GM23248 (cell line): ENCODE measurements at regions not wholly inside any gene's neighbourhood (a gene's known extent, or its start where the extent isn't known, plus 50 kb on each side); places are given as distances from the start of the nearest gene placed in this dataset.

Experiments used
- DNase-seq: peaks from one replicate; pipeline ENCODE4 v3.0.0-alpha.2; 2015
- H2AFZ ChIP-seq: fragments of 200-600 bp; sonication (generic); 2 replicates; pipeline ENCODE4 v1.6.1; 2016; ENCODE audit warnings: antibody characterized with exemption
- H3F3A ChIP-seq: fragments of 200-600 bp; sonication (generic); 2 replicates; pipeline ENCODE4 v1.6.1; 2016; ENCODE audit warnings: mild to moderate bottlenecking, antibody characterized with exemption, mixed run types; ENCODE audit not compliant: insufficient read depth
- H3K27ac ChIP-seq: fragments of 200-600 bp; sonication (generic); 2 replicates; pipeline ENCODE4 v1.5.1; 2016; ENCODE audit warnings: mild to moderate bottlenecking
- H3K27me3 ChIP-seq: fragments of 200-600 bp; sonication (generic); replicated peaks from 2 replicates; pipeline ENCODE4 v1.6.1; 2016; ENCODE audit warnings: mild to moderate bottlenecking; ENCODE audit not compliant: insufficient read depth
- H3K36me3 ChIP-seq: fragments of 200-600 bp; sonication (generic); 2 replicates; pipeline ENCODE4 v1.6.1; 2016; ENCODE audit warnings: low read depth, mild to moderate bottlenecking
- H3K4me1 ChIP-seq: fragments of 200-600 bp; sonication (generic); 2 replicates; pipeline ENCODE4 v1.6.1; 2016; ENCODE audit warnings: mild to moderate bottlenecking; ENCODE audit not compliant: insufficient read depth
- H3K4me2 ChIP-seq: fragments of 200-600 bp; sonication (generic); one replicate; pipeline ENCODE4 v1.6.1; 2016; ENCODE audit warnings: mild to moderate bottlenecking; ENCODE audit not compliant: unreplicated experiment
- H3K4me3 ChIP-seq: fragments of 200-600 bp; sonication (generic); 2 replicates; pipeline ENCODE4 v1.5.1; 2016; ENCODE audit warnings: mild to moderate bottlenecking
- H3K79me2 ChIP-seq: fragments of 200-600 bp; sonication (generic); 2 replicates; pipeline ENCODE4 v1.6.1; 2016; ENCODE audit warnings: mild to moderate bottlenecking; ENCODE audit not compliant: insufficient read depth
- H3K9ac ChIP-seq: fragments of 200-600 bp; sonication (generic); 2 replicates; pipeline ENCODE4 v1.6.1; 2016; ENCODE audit warnings: mild to moderate bottlenecking
- H3K9me2 ChIP-seq: fragments of 200-600 bp; sonication (generic); 2 replicates; pipeline ENCODE4 v1.6.1; 2016; ENCODE audit warnings: mixed run types, mild to moderate bottlenecking, moderate library complexity; ENCODE audit not compliant: insufficient read depth
- H3K9me3 ChIP-seq: fragments of 200-600 bp; sonication (generic); one replicate; pipeline ENCODE4 v1.6.1; 2017; ENCODE audit warnings: low read depth
- H4K20me1 ChIP-seq: fragments of 200-600 bp; sonication (generic); 2 replicates; pipeline ENCODE4 v1.6.0; 2016; ENCODE audit not compliant: insufficient read depth
- EZH2 ChIP-seq: fragments of 200-600 bp; sonication (generic); IDR thresholded peaks from 2 replicates; pipeline ENCODE4 v1.6.1; 2018; ENCODE audit warnings: antibody characterized with exemption, mild to moderate bottlenecking; ENCODE audit not compliant: insufficient read depth, poor library complexity, severe bottlenecking
- EZH2phosphoT487 ChIP-seq: fragments of 200-600 bp; sonication (generic); IDR thresholded peaks from 2 replicates; pipeline ENCODE4 v1.6.1; 2018; ENCODE audit warnings: antibody characterized with exemption, moderate library complexity, mild to moderate bottlenecking, low read depth; ENCODE audit not compliant: insufficient read depth
- WGBS, 2 experiments: methylation state at CpG; one replicate each; pipeline ENCODE4 v1.1.6; 2015 to 2017; ENCODE audit warnings: low lambda C conversion rate in 2 of 2, low coverage in 1 of 2; ENCODE audit errors: missing lambda C conversion rate in 2 of 2; 5-methylcytosine and 5-hydroxymethylcytosine counted together
- in situ Hi-C: fragments of 300-500 bp; cut with MboI; formaldehyde crosslinking; loops from 2 replicates; pipeline ENCODE4 v1.15.0; 2020

DNA sequence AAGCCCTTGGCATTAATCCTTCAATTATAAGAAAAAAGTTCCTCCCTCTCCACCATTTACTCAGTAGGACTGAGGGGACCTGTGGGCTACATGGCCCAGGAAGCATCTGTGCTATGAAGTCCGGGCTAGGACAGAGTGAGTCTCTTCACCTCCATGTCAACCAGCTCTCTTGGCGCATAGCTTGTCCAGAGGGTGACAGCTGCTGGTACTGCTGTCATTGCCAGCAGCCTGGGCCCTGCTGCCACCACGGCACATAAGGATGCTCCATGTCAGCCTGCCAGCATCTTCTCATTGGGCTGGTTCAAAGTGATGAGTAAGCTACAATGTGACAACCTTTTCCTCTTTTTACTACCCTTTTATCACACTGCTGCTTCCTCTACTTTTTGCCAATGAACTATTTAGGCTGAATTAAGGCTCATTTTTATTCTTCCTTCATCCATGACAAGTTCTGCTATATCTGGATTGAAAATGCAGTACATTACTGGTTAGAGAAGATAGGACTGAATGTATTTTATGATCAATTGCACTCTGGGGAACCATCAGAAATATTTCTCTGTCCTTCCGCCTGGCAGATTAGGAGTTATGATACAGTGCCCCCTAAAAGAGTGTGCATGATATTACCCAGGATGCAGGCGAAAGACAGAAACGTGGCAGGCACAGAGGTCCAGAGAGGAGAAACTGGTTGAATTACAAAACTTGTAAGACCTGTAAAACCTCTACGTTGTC, 258.9 kb upstream of the TNP1 start:
- Histone ChIP-seq H3F3A (no peaks in the 10 kb centered on the region), H3K9me3 (no peaks in the 10 kb centered on the region), H3K4me3 (no peak overlapping the region), H3K79me2 (no peaks in the 10 kb centered on the region), H3K9ac (no peak overlapping the region), H3K9me2 (peaks cover 3% of the 10 kb centered on the region; the same call in 1 of the 2 replicates), H3K27ac (no peak overlapping the region), H2AFZ (no peak overlapping the region), H4K20me1 (no peaks in the 10 kb centered on the region), H3K4me2 (no peak overlapping the region), H3K4me1 (no peaks in the 10 kb centered on the region), H3K27me3 (no peaks in the 10 kb centered on the region; the same call in 1 of the 2 replicates), H3K36me3 (no peaks in the 10 kb centered on the region)
- DNase-seq = no peak
- TF ChIP-seq EZH2 (no peak), EZH2phosphoT487 (no peak)
- in situ Hi-C loops = no loop called here
- WGBS, 2 experiments = 82 to 85% methylated on average over 7 of the region's 7 CpGs

GRCh38 chr2:217117523-217117922, 257.7 kb upstream of the TNP1 start:
- Histone ChIP-seq H3K4me3 (no peak overlapping the region), H3K4me2 (no peak overlapping the region), H3K27ac (no peak overlapping the region), H3F3A (no peaks in the 10 kb centered on the region), H3K4me1 (no peaks in the 10 kb centered on the region), H3K9me3 (no peaks in the 10 kb centered on the region), H4K20me1 (no peaks in the 10 kb centered on the region), H3K27me3 (no peaks in the 10 kb centered on the region; the same call in 1 of the 2 replicates), H3K9ac (no peak overlapping the region), H3K36me3 (no peaks in the 10 kb centered on the region), H3K9me2 (no peaks in the 10 kb centered on the region), H3K79me2 (no peaks in the 10 kb centered on the region), H2AFZ (no peak overlapping the region)
- 85 to 93% methylated on average over 1 of the region's 1 CpG for WGBS, 2 experiments
- DNase-seq = no peak
- TF ChIP-seq EZH2 = no peak
- TF ChIP-seq EZH2phosphoT487 = no peak
- in situ Hi-C loops = no loop called here

DNA sequence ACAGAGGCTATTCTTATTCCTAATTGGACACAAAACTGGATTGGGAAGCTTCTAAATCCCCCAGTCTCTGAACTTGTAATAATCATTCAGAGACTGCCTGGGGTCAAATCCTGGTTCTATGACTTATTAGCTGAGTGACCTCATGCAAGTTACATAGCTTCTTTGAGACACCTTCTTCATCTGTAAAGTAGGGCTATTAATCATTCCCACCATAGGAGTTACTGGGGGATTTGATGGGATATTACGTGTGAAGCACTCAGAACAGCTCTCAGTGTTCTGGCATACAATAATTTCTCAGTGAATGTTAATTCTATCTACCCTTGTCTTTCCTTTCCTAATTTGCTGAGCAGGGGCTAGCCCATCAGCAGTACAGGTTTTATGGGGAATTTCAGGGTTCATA, 256.7 kb upstream of the TNP1 start:
- no peaks in the 10 kb centered on the region for H3K9me2 ChIP-seq
- H4K20me1 ChIP-seq = no peaks in the 10 kb centered on the region
- no peak overlapping the region for H3K4me3 ChIP-seq
- no peaks in the 10 kb centered on the region for H3F3A ChIP-seq
- H3K4me2 ChIP-seq = no peak overlapping the region
- no peaks in the 10 kb centered on the region for H3K4me1 ChIP-seq
- 93 to 96% methylated on average over 1 of the region's 1 CpG for WGBS, 2 experiments
- H3K9me3 ChIP-seq = no peaks in the 10 kb centered on the region
- H2AFZ ChIP-seq = no peak overlapping the region
- H3K36me3 ChIP-seq = no peaks in the 10 kb centered on the region
- no peak for DNase-seq
- no peak overlapping the region for H3K27ac ChIP-seq
- no peaks in the 10 kb centered on the region for H3K79me2 ChIP-seq
- no peaks in the 10 kb centered on the region for H3K27me3 ChIP-seq
- TF ChIP-seq EZH2phosphoT487 (no peak), EZH2 (no peak)
- H3K9ac ChIP-seq = no peak overlapping the region
- in situ Hi-C loops = no loop called here

GRCh38 chr2:217114117-217114516, 254.3 kb upstream of the TNP1 start:
- no peak overlapping the region for H3K9ac ChIP-seq
- no peaks in the 10 kb centered on the region for H3K27me3 ChIP-seq
- no peaks in the 10 kb centered on the region for H3K79me2 ChIP-seq
- H2AFZ ChIP-seq = no peak overlapping the region
- no peaks in the 10 kb centered on the region for H3K9me2 ChIP-seq
- no peaks in the 10 kb centered on the region for H3K4me1 ChIP-seq
- TF ChIP-seq EZH2phosphoT487 (no peak), EZH2 (no peak)
- no peak overlapping the region for H3K4me3 ChIP-seq
- H3K36me3 ChIP-seq = no peaks in the 10 kb centered on the region
- no peak overlapping the region for H3K4me2 ChIP-seq
- in situ Hi-C loops = no loop called here
- H3K27ac ChIP-seq = no peak overlapping the region
- H3K9me3 ChIP-seq = no peaks in the 10 kb centered on the region
- no peak for DNase-seq
- no peaks in the 10 kb centered on the region for H4K20me1 ChIP-seq
- H3F3A ChIP-seq = no peaks in the 10 kb centered on the region
- WGBS, 2 experiments = 86 to 89% methylated on average over 6 of the region's 6 CpGs

- H3F3A ChIP-seq = no peaks in the 10 kb centered on the region
- H3K4me2 ChIP-seq = no peak overlapping the region
- no peak for DNase-seq
- no peaks in the 10 kb centered on the region for H3K9me2 ChIP-seq
- H4K20me1 ChIP-seq = no peaks in the 10 kb centered on the region
- H3K9ac ChIP-seq = no peak overlapping the region
- 99 to 100% methylated on average over 4 of the region's 4 CpGs for WGBS, 2 experiments
- H3K36me3 ChIP-seq = no peaks in the 10 kb centered on the region
- no peak overlapping the region for H3K27ac ChIP-seq
- no peaks in the 10 kb centered on the region for H3K4me1 ChIP-seq
- H3K9me3 ChIP-seq = no peaks in the 10 kb centered on the region
- H3K27me3 ChIP-seq = no peaks in the 10 kb centered on the region
- no peak overlapping the region for H2AFZ ChIP-seq
- in situ Hi-C loops = no loop called here
- H3K79me2 ChIP-seq = no peaks in the 10 kb centered on the region
- no peak for TF ChIP-seq EZH2phosphoT487
- no peak for TF ChIP-seq EZH2
- H3K4me3 ChIP-seq = no peak overlapping the region
Observed at GRCh38 chr2:217113491-217113890, 253.6 kb upstream of the TNP1 start.
